ENCODE measurements at regions not wholly inside any gene's neighbourhood (a gene's known extent, or its start where the extent isn't known, plus 50 kb on each side); places are given as distances from the start of the nearest gene placed in this dataset.
"Not testable (repeated sequence)": the region's sequence is repeated elsewhere in the genome, so short reads cannot be mapped to it uniquely, and the experiment has no call there.

- in situ Hi-C loops (cut with MboI; ENCODE audit: low pct_unique_long_range_greater_than_20kb, low sequenced_read_pairs, unreplicated experiment) = no loop called here
- DNase-seq (ENCODE audit: low spot score) = no peak
- TF ChIP-seq CTCF (IDR thresholded peaks at IDR 0.05; ENCODE audit: extremely low read depth, insufficient read depth, missing control alignments) = no peak
Measured at GRCh38 chr15:93758824-93759223, 472.5 kb upstream of the MCTP2 start.

GRCh38 chr15:93748710-93749109 is 482.7 kb upstream of the MCTP2 start:
- no peak for TF ChIP-seq CTCF (IDR thresholded peaks at IDR 0.05; ENCODE audit: extremely low read depth, insufficient read depth, missing control alignments)
- in situ Hi-C loops (cut with MboI; ENCODE audit: low pct_unique_long_range_greater_than_20kb, low sequenced_read_pairs, unreplicated experiment) = no loop called here
- DNase-seq (ENCODE audit: low spot score) = no peak

GRCh38 chr15:93734976-93735375 is 496.4 kb upstream of the MCTP2 start:
- DNase-seq (ENCODE audit: low spot score); in situ Hi-C loops (cut with MboI; ENCODE audit: low pct_unique_long_range_greater_than_20kb, low sequenced_read_pairs, unreplicated experiment): not testable (repeated sequence)

- in situ Hi-C loops (cut with MboI; ENCODE audit: low pct_unique_long_range_greater_than_20kb, low sequenced_read_pairs, unreplicated experiment) = no loop called here
- no peak for DNase-seq (ENCODE audit: low spot score)
- no peak for TF ChIP-seq CTCF (IDR thresholded peaks at IDR 0.05; ENCODE audit: extremely low read depth, insufficient read depth, missing control alignments)
Measured at GRCh38 chr15:93730724-93731123, 500.6 kb upstream of the MCTP2 start.

- no peak for TF ChIP-seq CTCF (IDR thresholded peaks at IDR 0.05; ENCODE audit: extremely low read depth, insufficient read depth, missing control alignments)
- DNase-seq (ENCODE audit: low spot score) = no peak
- in situ Hi-C loops (cut with MboI; ENCODE audit: low pct_unique_long_range_greater_than_20kb, low sequenced_read_pairs, unreplicated experiment) = no loop called here
Measured at GRCh38 chr15:93722165-93722564, 509.2 kb upstream of the MCTP2 start.

GRCh38 chr15:93720607-93721006 is 510.8 kb upstream of the MCTP2 start:
- TF ChIP-seq CTCF (IDR thresholded peaks at IDR 0.05; ENCODE audit: extremely low read depth, insufficient read depth, missing control alignments) = no peak
- in situ Hi-C loops (cut with MboI; ENCODE audit: low pct_unique_long_range_greater_than_20kb, low sequenced_read_pairs, unreplicated experiment) = no loop called here
- no peak for DNase-seq (ENCODE audit: low spot score)

- TF ChIP-seq CTCF (IDR thresholded peaks at IDR 0.05; ENCODE audit: extremely low read depth, insufficient read depth, missing control alignments) = no peak
- in situ Hi-C loops (cut with MboI; ENCODE audit: low pct_unique_long_range_greater_than_20kb, low sequenced_read_pairs, unreplicated experiment) = no loop called here
- DNase-seq (ENCODE audit: low spot score) = no peak
Measured at GRCh38 chr15:93719921-93720351, 511.4 kb upstream of the MCTP2 start.

All from GM13977 (cell line).